GM21737 (cell line): ENCODE measurements at regions not wholly inside any gene's neighbourhood (a gene's known extent, or its start where the extent isn't known, plus 50 kb on each side); places are given as distances from the start of the nearest gene placed in this dataset.

ENCODE experiments used
- ATAC-seq: cut with Tn5 transposase; IDR thresholded peaks from one replicate; pipeline ENCODE4 v1.9.1; 2021; ENCODE audit warnings: mild to moderate bottlenecking, moderate library complexity; ENCODE audit not compliant: unreplicated experiment

DNA sequence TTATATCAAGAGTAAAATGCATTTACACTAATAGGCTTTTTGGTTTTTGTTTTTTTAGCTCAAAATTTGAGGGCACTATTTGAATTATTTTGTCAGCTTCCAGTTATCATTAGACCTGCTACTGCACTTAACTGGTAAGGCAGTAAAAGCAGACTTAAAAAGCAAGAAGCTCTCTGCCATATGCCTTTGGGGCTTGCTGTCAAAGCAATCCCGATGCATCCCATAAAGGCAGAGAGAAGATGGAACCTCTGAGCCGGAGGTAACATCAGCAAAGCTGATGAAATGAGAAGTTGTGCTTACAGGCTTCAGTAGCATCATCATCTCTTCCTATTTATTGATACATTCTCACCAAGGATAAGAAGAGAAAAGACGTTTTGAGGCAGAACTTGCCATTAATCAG, 1414.3 kb upstream of the CDH6 start:
- no peak for ATAC-seq

DNA sequence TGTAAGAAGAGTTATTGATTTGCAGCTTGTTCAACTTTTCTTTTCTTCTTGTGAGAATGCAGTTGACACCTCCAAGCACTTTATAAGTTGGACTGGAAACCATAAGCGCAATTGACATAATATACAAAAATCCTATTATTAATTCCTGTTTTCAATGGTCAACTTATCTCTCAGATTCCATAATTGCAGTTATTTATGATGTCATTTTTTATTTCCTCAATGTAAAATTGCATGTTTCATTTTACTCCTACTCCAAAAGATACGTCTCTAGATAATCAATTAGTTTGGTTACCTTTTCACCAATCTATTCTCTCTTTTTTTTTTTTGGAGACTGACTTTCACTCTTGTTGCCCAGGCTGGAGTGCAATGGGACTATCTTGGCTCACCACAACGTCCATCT, 1416.1 kb upstream of the CDH6 start:
- no peak for ATAC-seq

DNA sequence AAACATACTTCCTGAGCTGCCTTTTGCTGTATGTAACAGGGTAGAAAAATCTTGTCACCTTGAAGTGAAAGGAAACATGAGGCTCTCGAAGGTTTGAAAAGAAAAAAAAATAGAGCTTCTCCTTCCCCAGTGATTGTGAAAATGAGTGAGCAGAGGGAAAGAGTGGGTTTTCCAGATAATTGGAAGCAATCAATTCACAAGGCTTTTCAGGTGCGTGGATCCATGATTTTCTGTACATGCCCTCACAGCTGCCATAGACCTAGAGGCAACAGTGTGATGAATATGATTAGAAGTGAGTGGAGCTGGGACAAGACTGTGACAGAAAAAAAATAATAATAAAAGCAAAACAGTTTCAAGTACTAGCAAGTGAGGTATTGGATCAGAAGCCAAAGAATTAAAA, 1422.5 kb upstream of the CDH6 start:
- no peak for ATAC-seq

DNA sequence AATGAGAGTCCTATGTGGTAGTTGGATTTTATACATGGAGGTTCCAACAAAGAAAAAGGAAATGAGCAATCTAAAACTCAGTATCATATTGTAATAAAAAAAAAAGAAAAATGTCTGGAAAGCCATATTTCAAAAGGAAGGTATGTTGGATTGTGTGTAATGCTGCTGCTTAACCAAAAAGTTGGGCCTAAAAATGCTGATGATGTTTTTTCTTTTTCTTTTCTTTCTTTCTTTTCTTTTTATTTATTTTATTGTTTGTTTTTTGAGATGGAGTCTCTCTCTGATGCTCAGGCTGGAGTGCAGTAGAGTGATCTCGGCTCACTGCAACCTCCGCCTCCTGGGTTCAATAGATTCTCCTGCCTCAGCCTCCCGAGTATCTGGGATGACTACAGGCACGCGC, 1424.0 kb upstream of the CDH6 start:
- ATAC-seq, result no peak

DNA sequence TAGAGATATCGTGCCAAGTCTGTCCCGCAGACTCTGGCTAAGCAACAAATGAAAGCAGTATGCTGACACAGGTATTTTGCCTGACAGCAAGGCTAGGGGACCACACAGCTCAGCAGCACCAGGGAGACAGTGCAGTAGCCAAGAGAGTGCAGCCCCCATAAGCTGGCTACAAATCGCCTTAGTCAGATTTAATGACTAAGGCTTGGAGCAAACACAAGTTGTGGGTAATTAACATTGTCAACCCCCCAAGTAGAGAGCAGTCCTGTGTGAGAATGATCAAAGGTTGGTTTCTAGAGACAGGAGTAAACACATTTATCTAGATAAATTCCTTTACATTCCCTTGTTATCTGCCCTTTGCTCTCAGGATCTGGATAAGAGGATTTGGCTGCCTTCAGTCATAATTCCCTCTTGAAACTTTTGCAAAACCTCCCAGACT, 1434.5 kb upstream of the CDH6 start:
- no peak for ATAC-seq

DNA sequence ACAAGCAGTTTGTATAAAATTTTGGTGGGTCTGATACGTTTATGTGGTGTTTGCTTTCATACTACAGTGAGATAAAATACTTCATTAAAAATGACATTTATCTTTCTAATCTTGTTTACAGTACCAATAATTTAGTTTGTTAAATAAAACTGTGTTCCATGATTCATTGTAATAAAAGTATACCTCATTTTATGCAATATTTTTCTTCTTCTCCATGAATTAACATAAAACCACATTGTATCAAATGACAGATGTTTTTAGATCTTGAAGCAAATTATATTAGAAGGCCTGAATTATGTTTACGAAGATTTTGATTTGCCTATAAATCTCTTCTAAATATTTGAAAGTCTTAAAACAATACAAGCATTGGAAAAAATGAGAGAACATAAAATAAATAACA, 1443.0 kb upstream of the CDH6 start:
- ATAC-seq, result no peak

DNA sequence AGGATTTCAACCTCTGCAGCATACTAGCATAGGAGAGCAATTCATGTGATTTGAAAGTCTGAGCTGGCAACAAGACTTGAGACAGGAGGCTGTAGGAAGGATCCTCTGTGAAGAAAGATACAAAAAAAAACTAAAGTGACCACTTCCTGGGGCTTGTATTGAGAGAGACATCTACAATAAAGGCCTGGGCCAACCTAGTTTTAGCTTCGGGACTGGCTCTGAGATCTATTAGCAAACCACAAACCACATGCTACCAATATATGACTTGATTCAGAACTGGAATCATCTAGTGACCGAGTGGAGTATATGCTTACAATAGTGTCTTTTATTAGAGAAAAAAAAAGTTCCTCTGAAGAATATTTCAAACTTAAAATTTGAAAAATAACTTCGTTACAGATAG, 1448.9 kb upstream of the CDH6 start:
- ATAC-seq, result no peak

DNA sequence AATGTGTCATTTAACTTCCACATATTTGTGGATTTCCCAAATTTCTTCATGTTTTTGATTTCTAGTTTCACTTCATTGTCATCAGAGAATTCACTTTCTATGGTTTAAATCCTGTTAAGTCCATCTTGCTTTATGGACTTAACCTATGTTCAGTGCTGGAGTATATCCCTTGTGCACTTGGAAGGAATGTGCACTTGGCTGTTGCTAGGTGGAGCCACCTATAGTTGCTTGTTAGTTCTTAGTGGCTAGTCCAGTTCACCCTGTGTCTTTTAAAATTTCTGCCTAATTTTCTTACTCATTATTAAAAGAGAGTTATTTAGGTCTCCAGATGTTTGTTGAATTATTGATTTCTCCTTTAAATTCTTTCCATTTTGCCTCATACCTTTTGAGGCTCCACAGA, 1472.5 kb upstream of the CDH6 start:
- no peak for ATAC-seq

DNA sequence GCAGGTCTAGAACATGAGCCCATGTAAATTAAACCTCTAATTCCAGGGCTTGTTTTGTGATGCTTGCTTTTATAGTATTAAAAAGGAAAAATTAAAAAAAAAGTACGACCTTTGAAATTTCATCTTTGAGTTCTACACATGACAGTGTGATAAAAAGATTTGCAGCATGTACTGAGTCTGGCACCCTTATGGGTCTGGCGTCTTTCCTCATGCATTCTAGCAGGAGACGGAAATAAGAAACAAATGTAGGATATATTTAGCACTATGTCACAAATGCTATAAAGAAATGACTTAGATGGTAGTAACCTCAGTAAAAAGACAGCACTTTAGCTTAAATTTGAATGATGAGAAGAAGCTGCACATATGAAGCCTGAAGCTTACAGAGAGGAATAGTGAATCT, 1474.3 kb upstream of the CDH6 start:
- no peak for ATAC-seq

DNA sequence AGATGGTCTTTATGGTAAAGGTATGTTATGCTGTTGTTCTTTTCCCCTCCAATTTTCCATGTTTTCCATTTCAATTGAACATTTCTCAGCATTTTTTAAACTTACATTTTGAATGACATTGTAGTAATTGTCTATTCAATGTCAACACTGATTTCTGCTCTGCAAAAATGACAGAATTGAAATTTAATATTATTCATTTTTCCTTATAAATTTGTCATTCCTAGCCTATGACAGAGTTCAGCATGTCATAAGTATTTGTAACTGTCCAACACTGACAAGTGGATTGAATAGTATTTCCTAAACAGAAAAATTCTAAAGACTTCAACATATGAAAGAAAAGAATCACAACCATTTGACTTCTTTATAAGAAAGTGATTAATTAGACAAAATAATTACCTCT, 1478.3 kb upstream of the CDH6 start:
- ATAC-seq, result no peak

DNA sequence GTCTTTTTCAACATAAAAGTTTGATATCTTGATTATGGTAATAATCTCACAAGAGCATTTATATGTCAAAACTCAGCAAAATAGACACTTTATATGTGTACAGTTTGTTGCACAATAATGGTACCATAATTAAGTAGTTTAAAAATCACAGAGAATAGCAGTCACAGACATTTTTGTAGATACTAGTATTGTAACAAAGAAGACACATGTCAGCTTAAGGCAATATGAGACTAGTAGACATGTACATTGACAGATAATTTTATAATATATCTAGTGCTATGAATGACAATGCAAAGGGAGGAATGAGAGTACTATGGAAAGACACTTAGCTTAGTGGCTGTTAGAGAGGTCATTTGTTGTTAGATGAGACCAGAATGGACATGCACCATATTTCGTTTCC, 1490.6 kb upstream of the CDH6 start:
- ATAC-seq, result no peak

DNA sequence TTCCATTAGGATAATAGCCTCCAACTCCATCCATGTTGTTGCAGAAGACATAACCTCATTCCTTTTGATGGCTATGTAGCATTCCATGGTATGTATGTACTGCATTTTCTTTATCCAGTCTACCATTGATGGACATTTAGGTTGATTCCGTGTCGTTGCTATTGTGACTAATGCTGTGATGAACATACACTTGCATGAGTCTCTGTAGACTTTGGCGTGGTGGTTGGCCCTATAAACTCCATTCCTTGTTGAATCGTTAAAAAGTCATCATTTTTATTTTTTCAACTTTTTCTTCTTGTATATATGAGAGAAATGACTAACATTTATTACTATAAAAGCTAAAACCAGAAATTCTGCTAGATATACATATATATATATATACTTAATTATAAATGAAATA, 1491.9 kb upstream of the CDH6 start:
- no peak for ATAC-seq

DNA sequence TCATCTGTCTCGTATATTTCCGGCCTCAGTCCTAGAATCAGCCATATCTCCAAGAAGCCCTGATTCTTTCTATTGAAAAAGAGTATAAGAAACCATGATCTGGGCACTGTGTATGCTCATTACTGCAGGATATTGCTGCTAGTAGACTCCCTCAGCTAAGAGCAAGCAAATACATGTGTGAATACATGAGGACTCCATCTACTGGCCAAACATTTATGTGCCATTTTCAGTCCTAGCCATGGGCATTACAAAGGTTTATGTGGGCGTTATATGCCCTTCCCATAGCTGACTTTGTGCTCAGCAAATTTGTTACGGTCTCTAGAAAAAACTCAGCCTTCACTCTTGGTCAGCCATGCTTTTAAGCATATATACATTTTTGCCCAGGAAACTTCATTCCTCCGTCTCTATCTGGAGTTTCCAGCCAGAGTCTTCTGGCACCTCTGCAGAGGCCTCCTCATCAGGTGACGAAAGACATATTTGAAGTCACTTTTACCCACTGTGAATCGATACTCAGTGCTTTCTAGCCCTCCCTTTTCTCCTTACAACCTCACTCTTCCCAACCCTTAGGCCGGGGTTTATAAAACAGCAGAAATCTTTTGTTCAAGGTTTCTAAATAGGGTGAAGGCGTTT, 1495.6 kb upstream of the CDH6 start:
- no peak for ATAC-seq

DNA sequence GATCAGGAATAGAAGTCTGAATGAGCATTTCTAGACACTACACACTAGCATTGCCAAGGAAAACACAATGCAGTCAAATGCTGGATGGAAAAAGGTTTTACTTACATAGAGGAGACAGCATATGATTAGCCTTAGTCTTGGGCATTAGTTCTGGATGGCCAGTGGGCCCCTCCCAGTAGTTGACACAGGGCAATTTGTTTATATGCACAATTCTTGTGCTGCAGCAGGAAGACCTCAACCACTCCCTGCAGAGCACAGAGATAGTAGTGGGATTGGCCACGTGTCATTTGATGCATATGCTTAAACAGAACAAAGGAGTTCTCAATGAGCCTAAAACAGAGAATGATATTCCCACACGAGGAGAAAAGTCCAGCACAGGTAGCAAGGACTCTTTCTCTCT, 1496.2 kb upstream of the CDH6 start:
- ATAC-seq, result no peak

DNA sequence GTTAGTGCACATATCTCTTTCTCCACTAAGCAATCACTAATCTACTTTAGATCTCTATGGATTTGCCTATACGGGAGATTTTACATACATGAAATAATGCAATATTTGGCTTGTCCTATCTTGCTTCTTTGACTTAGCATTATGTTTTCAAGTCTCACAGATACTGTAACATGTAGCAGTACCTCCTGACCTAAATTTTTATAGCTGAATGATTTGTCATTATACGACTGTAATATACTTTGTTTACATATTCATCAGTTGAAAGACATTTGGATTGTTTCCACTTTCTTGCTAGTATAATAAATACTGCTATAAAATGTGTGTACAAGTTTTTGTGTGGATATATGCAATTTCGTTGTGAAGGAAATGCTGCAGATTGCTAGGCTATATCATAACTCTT, 1520.8 kb upstream of the CDH6 start:
- no peak for ATAC-seq

DNA sequence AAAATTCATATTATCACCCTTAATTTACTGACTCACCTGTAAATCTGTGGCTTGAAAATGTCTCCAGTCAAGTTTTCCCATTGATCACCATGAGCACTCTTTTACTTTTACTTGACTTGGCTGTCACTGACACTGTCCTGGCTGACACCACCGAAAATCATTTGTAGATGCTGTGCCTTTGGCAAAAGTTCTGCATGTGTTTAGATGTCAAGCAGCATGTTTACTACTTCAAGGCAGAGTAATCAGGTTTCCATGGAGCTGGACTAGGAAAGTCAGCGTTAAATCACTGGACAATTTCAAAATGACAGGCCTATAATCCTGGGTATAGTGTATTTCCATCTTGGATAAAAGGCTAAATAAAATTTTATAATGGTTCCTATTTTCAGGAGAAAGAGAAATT, 1530.6 kb upstream of the CDH6 start:
- ATAC-seq, result no peak

DNA sequence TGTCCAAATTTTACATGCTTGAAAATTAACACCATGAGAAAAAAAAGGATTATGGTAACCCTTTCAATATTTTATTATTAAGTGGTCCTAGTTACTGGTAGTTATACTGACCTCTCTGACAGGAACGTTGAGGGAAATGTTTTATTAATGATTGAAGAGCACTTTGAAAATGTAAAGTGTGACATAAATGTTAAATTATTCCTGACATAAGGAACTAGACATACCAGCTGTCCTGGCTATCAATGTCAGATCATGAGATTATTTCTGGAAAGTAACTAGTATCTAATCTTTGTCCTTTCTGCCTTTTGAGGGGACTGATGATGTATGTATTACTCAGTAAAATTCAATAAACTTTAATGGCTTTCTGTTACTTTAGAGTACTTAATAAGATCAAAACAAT, 1538.5 kb upstream of the CDH6 start:
- ATAC-seq, result no peak

DNA sequence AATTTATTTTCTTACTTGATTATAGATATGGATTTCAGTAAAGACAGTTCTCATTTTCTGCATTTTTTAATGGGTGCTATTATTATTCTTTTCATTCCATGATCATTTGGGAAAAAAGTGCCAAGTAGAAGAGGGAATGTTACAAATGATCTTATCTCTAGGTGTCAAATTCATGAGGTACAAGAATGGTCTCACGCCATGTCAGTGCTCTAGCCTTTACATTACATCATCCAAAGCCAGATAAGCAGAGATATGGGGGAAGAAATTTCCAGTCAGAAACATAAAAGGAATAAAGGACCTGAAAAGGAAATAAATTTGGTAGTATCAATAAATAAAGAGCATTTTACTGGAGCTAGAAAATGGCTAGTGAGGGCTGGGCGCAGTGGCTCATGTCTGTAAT, 1544.2 kb upstream of the CDH6 start:
- no peak for ATAC-seq

DNA sequence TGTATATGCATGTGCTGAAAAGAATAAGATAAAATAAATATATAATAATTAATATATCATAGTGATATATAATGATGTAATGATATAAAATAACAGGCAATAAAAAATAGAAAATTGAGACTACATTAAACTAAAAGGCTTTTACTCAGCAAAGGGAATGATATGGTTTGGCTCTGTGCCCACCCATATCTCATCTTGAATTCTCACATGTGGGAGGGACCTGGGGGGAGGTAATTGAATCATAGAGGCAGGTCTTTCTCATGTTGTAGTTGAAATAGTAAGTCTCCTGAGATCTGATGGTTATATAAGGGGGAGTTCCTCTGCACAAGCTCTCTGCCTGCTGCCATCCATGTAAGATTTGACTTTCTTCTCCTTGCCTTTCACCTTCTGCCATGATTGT, 1550.9 kb upstream of the CDH6 start:
- ATAC-seq, result no peak

DNA sequence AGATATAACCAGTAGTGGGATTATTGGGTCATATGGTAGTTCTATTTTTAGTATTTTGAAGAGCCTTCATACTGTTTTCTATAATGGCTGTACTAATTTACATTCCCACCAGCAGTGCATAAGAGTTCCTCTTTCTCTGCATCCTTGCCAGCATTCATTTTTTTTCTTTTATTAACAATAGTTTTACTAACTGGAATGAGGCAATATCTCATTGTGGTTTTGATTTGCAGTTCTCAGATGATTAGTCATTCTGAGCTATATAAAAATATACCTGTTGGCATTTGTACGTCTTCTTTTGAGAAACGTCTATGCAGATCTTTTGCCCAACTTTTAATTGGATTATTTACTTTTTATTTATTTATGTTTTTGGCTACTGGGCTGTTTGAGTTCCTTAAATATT, 1579.3 kb upstream of the CDH6 start:
- no peak for ATAC-seq

DNA sequence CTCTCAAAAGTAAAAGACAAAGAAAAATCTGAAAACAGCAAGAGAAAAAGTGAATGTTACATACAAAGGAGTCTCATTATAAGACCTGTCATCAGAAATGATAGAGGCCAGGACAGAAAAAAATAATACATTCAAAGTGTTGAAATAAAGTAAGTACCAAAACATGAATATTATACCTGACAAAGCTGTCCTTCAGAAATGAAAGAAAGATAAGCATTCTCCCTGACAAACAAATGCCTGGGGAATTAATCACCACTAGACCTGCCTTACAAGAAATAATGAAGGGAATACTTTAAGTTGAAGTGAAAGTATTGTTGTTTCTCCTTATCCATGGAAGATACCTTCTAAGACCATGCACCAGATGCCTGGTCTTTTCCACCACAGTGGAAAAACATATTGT, 1605.2 kb upstream of the CDH6 start:
- no peak for ATAC-seq

DNA sequence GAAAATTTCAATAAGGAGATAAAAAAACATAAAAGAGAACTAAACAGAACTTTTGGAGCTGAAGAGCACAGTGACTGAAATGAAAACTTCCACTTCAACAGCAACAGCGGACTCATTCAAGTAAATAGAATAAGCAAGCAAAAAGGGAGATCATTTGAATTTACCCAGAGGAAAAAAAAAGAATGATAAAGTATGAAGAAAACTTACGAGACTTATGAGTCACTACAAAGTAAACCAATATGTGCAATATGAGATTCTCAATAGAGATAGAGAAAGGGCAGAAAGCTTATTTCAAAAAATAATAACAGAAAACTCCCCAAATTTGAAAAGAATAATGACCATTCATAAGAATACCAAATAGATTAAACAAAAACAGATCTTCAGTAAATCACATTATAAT, 1605.7 kb upstream of the CDH6 start:
- ATAC-seq, result no peak

DNA sequence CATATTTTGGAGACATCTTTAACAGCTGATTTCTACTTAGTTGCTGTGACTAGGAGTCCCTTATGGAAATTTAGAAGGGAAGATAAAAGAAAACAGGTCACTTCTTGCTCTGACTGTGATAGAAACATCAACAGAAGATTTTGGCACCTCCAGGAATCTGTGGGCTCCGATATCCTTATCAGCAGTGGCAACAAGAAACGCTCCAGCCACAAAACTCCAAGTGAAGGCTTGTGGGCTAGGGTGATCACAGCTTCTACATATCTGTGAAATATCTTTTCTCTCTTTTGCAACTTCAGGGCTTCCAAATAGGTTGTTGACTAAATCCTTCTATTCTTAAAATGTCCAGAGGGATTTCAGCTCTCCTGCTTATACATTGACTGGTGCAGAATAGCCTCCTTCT, 1625.5 kb upstream of the CDH6 start:
- ATAC-seq, result no peak

DNA sequence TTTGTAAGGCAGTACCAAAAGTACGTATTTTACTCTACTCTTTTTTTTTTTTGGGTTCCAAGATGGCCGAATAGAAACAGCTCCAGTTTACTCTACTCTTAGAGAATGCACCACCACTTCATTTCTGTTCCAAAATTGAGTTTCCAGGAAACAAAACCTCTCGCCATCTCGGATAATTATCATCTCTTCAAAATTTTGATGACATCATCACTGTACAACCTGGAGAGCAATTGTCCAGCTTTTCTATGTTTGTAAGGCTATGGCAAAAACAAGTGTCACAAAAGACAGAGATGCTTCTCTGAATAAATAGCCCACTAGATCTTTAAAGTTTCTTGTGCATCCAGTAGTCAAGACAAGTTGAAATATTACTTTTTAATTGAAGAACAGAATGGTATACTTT, 1631.9 kb upstream of the CDH6 start:
- ATAC-seq, result no peak
